BJ (cell line): ENCODE measurements at regions not wholly inside any gene's neighbourhood (a gene's known extent, or its start where the extent isn't known, plus 50 kb on each side); places are given as distances from the start of the nearest gene placed in this dataset.

Experiments
- CTCF ChIA-PET: fragments of 350-600 bp; formaldehyde crosslinking; extraction: SDS; loops from one replicate; lab custom pipeline; 2021; ENCODE audit warnings: antibody characterized with exemption, inconsistent platforms; lab: Yijun Ruan, JAX
- POLR2A ChIA-PET: fragments of 300-600 bp; sonication (Branson Sonifier 250); formaldehyde crosslinking; extraction: SDS; loops from one replicate; lab custom pipeline; 2021; ENCODE audit warnings: antibody characterized with exemption; lab: Charles Lee
- DNase-seq: peaks from one replicate; pipeline ENCODE4 v3.0.0-alpha.2; 2011; ENCODE audit warnings: low read depth
- H3K27me3 ChIP-seq: 2 replicates; pipeline ENCODE4 v1.6.0; 2011; ENCODE audit warnings: low read length; ENCODE audit not compliant: control insufficient read depth, insufficient read depth
- H3K36me3 ChIP-seq: 2 replicates; pipeline ENCODE4 v1.5.1; 2011; ENCODE audit warnings: low read length; ENCODE audit not compliant: control insufficient read depth, insufficient read depth
- H3K4me3 ChIP-seq: 2 replicates; pipeline ENCODE4 v1.5.1; 2011; ENCODE audit warnings: low read depth, mild to moderate bottlenecking, control low read depth, low read length
- TF ChIP-seq, protein P1 (sequence below): IDR thresholded peaks from 2 replicates; pipeline ENCODE4 v1.5.1; 2011; ENCODE audit warnings: low read depth, mild to moderate bottlenecking, control low read depth, inconsistent platforms, low read length, moderate library complexity; ENCODE audit not compliant: insufficient read depth

DNA sequence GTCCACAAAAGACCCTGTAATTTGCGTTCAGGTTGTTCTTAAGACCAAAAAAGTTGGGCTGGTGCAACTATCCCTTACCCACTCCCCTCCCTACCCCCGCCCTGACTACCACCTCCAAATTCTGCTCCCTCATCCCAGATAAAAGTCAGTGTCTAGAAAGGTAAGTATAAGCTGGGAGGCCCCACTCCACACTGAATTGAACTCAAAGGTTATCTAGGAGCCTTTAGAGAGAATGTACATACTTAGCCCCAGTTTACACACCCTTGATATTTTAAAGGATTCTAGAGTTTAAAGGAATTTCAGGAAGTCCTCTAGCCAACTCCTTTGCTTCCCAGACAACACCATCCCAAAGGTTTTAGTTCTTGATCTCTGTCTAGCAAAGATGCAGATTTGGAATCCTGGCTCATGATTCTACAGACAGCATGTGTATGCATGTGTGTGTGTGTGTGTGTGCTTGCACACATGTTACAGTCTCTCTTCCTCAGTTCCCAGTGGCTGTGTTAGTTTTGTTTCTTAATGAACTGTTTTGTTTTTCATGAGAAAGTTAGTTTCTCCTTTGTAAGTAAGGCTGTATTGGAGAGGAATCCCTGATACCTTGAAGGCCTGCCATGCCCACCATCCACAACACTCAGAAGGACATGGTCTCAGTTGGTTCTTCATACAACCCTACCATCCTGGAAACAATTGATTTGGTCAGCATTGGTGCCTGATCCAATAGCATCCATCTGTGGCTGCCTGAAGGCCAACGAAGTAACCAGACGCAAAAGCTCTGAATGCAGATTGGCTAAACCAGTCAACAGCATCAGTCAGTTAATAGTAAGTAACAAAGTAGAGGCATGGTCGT is 281.3 kb downstream of the SOX9 start:
- CTCF ChIA-PET = no interaction called here
- no peak for DNase-seq
- no peak overlapping the region for H3K4me3 ChIP-seq
- TF ChIP-seq, protein P1, sequence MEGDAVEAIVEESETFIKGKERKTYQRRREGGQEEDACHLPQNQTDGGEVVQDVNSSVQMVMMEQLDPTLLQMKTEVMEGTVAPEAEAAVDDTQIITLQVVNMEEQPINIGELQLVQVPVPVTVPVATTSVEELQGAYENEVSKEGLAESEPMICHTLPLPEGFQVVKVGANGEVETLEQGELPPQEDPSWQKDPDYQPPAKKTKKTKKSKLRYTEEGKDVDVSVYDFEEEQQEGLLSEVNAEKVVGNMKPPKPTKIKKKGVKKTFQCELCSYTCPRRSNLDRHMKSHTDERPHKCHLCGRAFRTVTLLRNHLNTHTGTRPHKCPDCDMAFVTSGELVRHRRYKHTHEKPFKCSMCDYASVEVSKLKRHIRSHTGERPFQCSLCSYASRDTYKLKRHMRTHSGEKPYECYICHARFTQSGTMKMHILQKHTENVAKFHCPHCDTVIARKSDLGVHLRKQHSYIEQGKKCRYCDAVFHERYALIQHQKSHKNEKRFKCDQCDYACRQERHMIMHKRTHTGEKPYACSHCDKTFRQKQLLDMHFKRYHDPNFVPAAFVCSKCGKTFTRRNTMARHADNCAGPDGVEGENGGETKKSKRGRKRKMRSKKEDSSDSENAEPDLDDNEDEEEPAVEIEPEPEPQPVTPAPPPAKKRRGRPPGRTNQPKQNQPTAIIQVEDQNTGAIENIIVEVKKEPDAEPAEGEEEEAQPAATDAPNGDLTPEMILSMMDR = no peak
- H3K27me3 ChIP-seq = no peaks in the 10 kb centered on the region
- POLR2A ChIA-PET = no interaction called here
- no peaks in the 10 kb centered on the region; the same call in 1 of the 2 replicates for H3K36me3 ChIP-seq

DNA sequence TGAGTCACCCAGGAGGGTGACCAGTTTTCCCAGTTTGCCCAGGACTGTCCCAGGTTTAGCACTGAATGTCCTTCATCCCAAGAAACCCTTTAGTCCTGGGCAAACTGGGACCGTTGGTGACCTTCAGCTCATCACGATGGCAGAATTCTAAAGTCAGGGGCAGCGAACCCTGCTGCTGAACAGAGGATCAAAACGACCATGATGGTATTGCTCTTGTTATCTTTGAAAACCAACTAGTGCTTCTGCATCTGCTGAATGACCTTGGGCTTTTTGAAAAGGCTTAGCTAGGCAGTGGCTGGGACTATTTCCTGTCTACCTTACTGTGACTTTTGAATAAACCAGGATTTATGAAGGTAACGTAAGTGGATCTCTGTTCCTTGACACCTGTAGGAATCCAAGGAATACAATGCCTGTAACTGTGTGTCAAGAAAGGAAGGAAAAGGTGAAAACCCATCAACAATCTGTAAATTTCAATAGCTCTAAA is 281.9 kb downstream of the SOX9 start:
- DNase-seq = no peak
- POLR2A ChIA-PET = no interaction called here
- H3K27me3 ChIP-seq = no peaks in the 10 kb centered on the region
- no peaks in the 10 kb centered on the region; the same call in 1 of the 2 replicates for H3K36me3 ChIP-seq
- CTCF ChIA-PET = no interaction called here
- TF ChIP-seq, protein P1 = no peak
- H3K4me3 ChIP-seq = no peak overlapping the region

DNA sequence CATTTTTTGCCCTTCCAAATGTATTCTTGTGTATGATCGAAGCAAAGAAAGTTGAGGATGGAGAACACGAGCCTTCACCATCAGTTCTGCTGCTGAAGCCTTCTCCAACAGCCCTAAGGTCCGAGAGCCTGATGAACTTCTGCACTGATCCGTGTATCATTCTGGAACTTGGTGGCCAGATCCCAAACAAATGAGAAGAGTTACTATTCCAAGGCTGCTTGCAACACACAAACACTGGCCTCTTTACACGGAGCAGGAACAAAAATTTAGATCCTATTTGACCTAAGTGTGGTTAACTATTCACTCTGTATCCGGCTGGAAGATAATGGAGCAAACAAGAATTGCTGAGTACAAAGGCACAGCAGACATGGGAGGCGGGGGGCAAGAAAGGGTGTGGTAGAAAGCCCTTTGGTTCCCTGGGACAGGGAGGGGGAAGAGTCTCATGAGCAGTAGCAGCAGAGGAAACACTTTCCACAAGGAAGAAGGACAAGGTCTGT is 282.9 kb downstream of the SOX9 start:
- DNase-seq = no peak
- TF ChIP-seq, protein P1 = no peak
- Histone ChIP-seq H3K36me3 (no peaks in the 10 kb centered on the region; the same call in 1 of the 2 replicates), H3K27me3 (no peaks in the 10 kb centered on the region), H3K4me3 (no peak overlapping the region)
- CTCF ChIA-PET = no interaction called here
- POLR2A ChIA-PET = no interaction called here

DNA sequence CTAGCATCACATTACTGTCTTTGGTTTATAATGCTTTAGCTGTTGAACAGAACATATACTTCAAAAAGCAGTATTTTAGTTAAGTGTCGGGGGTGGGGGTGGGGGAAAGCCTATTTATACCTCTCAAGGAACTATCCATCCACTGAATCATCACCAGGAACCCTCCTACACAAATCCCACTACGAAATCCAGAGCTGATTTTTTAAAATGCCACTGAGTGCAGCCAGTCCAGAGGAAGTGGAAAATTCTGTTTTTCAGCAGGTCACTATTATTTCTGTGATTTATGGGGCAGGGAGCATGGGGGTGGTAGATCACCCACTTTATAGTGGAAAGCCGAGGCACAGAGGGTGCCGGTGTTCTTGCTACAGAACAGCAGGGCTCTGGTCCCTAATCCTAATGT is 284.1 kb downstream of the SOX9 start:
- CTCF ChIA-PET = interaction anchor here (0.6 to 1.2 kb wide), 4 partner anchors 9 to 63 kb away, joined by 3 to 4 read pairs (median 4); no protein-coding TSS in a partner anchor
- Histone ChIP-seq H3K36me3 (no peaks in the 10 kb centered on the region), H3K27me3 (no peaks in the 10 kb centered on the region), H3K4me3 (no peak overlapping the region)
- no peak for DNase-seq
- TF ChIP-seq, protein P1 = no peak
- POLR2A ChIA-PET = no interaction called here

DNA sequence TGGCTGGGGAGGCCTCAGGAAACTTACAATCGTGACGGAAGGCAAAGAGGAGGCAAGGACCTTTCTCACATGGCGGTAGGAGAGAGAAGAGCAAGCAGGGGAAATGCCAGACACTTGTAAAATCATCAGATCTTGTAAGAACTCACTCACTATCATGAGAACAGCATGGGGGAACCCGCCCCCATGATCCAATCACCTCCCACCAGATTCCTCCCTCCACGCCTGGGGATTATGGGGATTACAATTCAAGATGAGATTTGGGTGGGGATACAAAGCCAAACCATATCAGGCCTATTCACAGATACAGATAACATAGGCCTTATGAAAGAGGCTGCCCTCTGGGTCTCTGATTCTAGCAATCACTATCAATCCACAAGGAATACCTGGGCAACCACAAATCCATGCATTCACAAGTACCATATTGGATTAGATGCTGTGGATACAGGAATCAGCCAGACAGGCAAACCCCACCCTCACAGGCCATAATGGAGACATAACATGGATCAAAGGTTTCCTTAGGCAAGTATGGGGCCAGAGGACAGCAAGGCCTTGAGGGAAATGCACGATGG is 284.9 kb downstream of the SOX9 start:
- Histone ChIP-seq H3K4me3 (no peak overlapping the region), H3K36me3 (no peaks in the 10 kb centered on the region), H3K27me3 (no peaks in the 10 kb centered on the region)
- TF ChIP-seq, protein P1 = no peak
- ChIA-PET CTCF (no interaction called here), POLR2A (no interaction called here)
- DNase-seq = no peak
